COLO829 (cell line): ENCODE measurements at regions not wholly inside any gene's neighbourhood (a gene's known extent, or its start where the extent isn't known, plus 50 kb on each side); places are given as distances from the start of the nearest gene placed in this dataset.

Experiments used
- DNase-seq: peaks from one replicate; pipeline ENCODE4 v3.0.0; 2012; ENCODE audit warnings: low spot score

DNA sequence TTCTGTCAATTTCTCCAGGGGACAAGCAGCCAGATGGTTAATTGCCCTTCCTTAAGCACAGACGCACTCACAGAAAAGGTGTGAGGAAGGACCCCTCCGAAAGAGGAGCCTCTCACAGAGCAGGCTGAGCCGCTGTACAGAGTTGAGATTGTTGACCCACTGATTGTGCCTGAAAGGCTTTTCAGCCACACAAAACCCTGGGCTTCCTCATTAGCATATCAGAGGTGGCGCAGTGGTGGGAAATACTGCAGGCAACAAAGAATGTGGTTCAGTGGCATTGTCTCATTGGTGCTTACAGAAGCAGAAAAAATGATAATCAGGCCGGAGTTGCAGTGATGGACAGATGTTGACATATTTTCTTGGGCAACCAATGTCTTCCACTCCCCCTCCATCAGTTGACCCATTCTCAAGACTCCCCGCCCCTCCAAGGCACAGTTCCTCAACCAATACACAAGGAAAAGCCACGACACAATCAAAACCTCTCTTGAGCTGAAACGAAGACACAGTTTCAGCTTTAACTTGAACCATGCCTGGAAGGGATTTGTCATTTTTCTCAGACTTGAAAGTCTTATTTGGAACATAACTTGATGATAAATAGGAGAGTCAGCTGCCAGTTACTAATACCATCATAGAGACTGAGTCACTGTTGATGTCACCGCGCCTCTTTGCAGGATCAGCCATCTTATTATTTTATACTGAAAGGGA lies 53.1 kb downstream of the ATXN3L start:
- no peak for DNase-seq

DNA sequence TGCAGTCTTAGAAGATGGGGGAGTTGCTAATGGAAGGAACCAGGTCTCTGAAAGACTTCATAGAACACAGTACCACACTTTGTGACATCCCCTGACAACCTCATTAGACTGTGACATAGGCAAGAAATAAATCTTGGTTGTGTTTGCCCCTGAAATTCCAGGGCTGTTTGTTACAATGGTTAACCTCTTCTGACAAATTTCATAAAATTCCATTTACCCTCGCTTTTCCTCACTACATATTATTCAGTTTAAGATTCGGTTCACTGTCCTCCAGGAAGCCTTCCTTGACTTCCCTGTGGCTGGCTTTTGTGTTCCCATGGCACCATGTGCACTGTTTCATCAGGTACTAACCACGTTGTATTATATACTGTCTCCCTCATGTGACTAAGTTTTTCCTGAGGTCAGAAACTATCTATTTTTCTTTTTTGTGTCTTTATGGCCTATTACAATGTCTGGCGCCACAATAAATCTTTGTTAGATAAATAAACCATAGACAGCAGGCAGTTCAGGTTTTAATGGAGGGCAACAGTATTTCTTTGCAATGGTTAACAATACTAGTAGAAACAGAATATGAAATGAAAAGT lies 54.2 kb downstream of the ATXN3L start:
- no peak for DNase-seq

DNA sequence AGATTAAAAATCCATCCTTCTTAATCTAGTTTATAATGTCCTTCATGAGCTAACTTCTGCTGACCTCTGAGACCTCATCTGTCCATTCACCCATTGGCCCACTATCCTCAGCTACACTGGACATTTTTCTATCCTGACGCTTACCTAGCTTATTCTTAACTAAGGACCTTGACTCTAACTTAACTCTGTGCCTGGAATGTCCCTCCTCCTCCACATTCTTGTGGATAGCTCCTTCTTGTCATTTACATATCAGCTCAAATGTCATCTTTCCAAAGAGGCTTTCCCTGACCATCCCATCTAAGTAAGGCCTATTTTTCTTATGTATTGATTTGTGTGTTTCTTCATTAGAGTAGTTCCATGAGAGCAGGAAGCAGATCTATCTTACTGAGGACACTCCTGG lies 54.7 kb downstream of the ATXN3L start:
- DNase-seq, result no peak

DNA sequence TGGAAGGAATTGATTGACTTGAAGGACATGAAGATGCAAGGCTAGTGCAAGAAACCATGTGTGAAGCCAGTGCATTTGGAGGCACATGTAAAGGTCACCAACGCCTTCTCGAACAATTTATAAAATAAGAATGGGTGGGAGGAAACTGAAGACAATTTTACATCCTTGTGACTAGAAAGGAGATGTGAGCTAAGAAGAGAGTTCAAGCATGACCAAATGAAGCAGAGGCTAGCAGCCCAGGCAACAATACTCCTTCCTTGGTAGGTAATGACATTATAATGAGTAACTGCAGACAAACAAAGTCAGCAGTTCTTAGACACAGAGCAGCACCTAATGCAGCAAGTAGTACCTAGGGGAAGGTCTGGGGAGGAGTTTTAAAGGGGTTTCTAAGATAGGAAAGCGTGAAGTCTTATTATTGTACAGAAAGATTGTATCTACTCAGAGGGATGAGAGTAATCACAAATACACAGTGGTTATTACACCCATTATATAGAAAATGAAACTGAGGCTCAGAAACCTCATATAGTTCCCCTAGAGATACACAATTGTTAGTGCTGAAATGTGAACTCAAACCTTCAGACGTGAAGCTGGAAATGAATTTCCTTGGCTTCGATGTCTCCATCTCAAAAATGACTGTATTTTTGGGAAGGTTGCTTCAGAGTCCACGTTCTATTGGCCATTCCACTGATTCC lies 56.1 kb downstream of the ATXN3L start:
- no peak for DNase-seq

DNA sequence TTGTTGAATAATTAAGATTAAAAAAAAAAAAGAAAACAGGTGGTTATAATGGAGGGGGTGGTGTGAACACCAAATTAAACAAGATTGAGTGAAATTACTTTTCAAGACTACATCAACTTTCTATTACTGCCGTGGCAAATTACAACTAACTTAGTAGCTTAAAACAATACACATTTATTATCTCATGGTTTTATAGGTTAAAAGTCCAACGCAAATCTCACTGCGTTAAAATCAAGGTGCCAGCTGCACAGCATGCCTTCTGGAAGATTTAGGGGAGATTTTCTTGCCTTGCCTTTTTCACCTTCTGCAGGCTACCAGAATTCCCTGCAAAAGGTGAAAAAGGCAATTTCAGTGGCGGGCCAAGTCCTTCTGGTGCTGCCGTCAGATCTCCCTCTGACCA lies 58.5 kb downstream of the ATXN3L start:
- DNase-seq, result no peak

DNA sequence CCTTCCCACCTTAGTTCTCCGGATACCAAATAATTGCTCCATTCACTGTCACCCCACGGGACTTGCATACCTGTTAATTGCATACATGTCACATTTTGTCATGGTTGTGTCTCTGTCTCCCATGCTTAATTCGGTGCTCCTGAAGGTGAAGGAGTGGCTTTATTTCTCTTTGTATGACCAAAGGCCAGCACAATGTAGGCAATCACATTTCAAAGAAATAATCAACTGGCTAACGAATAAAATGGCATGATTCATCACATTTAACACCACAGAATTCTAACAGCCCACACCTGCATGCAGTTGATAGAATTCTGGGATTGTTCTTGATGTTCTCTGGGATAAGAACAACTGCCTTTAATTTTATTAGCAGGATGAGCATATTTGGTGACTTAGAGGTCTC lies 59.3 kb downstream of the ATXN3L start:
- DNase-seq, result no peak

DNA sequence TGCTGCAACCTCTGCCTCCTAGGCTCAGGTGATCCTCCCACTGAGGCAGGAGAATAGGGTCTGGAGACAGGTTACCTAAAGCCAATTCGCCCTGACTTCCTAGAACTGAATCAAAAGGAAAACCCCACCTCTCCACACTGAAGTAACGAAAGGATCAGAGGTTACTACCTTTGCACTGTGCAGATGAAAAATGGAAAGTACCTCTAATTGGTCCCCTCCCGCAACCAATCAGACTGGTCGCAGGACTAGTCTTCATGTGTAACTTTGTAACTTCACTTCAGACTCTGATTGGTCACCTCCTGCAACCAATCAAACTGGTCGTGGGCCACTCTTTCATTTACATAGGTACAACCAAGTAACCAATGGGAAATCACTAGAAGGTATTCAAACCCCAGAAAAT lies 61.1 kb downstream of the ATXN3L start:
- no peak for DNase-seq

DNA sequence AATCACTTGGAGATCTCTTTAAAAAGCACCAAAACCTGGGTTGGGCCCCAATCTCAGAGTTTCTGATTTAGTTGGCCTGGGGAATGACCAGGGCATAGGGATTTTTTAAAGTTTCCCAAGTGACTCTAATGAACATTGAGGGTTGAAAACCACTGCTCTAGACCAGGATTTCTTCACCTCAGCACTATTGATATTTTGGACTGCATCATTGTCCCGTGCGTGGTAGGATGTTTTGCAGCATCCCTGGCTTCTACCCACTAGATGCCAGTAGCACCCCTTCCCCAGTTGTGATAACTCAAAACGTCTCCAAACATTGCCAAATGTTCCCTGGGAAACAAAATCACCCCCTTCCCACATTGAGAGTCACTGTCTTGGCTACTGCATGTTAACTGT lies 61.8 kb downstream of the ATXN3L start:
- no peak for DNase-seq

DNA sequence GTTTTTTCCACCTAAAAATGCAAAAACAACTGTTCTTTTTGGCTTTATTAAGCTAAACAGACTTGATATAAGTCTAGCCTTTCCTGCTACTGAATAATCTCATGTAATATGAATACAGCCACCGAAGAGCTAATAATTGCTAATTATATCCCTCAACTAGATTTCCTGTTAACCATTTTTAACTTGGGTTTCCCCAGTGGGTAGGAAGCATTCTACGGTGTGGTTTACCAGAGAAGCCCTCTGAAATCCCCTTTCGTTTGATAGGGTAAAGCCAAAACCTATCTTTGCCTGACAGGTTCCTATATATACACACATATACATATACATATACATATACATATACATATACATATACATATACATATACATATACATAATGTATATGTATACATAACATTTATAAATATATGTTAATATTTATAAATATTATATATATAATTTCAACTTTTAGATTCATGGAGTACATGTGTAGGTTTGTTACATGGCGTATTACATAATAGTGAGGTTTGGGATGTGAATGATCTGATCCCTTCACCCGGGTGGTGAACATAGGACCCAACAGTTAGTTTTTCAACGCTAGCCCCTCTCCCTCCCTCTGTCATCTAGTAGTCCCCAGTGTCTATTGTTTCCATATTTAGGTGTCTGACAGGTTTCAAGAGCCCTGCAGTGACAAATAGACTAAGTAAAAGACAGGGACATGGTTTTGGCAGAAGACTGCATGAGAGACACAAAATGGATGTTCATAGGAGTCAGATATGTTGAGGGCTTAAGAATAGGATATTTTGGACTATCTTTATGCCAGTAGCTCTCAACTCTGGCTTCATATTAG lies 62.4 kb downstream of the ATXN3L start:
- DNase-seq, result no peak

DNA sequence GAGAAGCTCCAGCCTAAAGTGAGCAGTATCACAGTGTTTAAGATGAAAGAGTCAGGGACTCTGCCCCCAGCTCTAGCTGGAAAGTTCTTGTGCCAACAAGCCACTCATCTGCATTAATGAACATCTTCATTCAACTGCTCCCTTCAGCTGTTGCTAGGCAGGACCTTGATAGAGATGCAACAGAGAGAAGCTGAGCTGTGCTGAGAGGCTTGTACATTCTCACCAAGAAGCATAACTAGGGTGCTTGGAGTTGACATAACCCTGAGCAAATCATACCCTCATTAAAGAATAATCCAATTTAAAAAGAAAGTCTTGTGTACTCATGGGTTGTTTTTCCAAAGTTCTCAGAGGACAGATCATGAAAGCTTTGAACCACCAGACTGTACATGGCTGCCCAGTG lies 63.2 kb downstream of the ATXN3L start:
- DNase-seq, result no peak

DNA sequence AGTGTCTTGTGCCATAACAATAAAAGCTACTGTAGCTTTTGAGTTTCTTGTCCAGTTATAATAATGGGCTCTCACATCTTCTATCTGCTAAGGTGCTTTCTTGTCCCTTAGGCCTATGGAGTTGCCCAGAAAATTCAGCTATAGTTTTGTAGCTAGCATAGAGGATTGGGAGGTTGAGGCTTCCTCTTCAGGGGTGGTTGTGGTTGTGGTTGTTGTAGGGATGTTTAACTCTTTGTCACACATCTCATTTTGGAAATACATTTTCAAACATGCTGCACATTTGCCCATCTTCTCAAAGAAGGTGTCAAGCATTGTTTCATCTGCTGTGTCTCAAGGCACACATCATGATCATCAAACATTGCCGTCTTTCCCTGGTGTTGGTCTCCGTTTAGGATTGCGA lies 65.0 kb downstream of the ATXN3L start:
- no peak for DNase-seq

DNA sequence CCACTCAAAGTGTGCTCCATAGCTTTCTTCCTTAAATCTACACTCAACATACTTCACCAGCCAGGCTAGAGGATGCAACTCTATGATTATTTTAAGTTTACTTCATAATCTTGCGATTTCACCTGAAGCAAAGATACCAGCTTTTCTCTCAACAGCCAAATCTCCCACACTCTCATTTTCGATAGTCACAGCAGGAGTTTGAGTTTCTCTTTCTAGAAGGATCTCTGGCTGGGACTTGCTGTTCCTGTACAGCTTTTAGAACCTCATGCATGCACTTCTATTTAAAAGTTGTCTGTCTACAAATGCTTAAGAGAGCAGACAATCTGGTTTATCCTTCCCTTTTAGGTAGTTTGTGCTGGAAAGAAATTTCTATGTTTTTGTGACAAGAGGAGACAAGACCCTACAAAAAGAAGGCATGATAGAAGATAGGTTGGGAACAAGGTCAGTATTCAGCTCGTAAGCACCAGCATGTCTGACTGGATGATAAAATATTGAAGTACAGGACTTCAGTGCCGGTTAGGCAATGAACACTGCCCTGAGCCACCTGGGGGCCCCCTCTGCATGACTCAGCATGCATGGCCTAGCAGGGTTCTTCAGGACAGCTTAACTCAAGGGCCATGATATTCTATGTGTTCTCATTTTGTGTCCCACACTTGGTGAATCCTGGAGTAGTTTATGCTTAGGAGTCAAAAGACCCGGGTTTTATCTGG lies 65.6 kb downstream of the ATXN3L start:
- DNase-seq, result no peak

DNA sequence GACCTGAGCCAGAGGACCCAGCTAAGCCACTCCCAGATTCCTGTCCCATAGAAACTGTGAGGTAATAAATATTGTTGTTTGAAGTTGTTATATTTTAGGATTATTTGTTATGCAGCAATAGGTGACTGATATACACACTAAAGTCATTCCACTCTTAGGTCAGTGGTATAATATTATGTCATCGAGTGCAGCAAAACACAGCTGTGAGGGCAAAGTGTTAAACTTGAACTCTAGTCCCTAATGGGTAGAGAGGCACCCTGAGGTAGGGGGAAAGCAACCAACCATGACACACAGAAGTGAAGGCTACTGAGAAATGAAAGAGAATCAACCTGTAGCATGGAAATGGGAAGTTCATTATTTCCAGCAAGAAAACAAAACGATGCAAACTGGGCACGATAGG lies 66.6 kb downstream of the ATXN3L start:
- no peak for DNase-seq

DNA sequence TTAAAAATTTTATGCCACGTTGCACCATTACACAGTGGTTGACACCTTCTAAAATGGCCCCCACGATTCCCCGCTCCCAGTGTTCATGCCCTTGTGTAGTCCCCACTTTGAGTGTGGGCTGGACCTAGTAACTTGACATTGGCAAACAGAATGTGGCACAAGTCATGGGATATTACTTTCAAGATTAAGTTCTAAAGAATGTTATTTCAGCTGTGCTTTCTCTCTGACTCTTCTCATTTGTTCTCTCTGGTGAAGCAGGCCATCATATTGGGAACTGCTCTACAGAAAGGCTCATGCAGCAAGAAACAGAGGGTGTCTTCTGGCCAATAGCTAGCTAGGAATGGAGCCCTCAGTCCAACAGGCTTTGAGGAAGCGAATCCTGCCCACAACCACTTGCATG lies 67.1 kb downstream of the ATXN3L start:
- no peak for DNase-seq

DNA sequence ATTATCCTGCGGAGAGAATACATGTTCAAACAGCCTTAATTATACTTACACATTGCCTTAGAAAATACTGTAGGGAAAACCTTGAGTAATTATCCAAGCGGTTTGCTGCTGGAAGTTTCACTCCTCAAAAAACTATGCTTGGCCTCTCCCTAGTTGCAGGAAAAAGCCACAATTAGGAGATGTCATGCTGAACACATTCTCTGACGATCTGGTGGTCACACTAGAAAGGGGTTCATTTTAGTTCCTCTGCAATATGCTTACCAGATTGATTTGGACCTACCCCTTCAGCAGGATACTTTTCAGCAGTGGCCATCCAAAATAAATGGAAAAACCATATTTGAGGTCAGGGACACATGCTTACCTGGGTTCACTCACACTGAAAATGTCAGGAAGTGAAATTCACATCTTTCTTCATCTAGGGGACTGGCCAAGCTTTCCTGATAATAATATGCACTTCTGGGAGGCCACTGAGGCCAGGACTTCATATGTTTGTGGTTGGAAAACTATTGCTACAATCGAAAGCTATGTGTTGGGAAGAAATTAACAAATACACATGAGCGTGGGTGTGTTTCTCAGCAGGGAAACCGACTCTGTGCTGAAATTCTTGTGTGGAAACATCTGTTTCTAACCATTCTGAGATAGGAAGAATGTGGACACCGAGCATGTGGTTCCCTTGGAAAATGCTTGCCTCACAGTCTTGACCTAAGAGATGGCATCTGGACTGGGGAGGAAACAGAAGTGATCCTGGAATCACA lies 68.8 kb downstream of the ATXN3L start:
- DNase-seq, result no peak

DNA sequence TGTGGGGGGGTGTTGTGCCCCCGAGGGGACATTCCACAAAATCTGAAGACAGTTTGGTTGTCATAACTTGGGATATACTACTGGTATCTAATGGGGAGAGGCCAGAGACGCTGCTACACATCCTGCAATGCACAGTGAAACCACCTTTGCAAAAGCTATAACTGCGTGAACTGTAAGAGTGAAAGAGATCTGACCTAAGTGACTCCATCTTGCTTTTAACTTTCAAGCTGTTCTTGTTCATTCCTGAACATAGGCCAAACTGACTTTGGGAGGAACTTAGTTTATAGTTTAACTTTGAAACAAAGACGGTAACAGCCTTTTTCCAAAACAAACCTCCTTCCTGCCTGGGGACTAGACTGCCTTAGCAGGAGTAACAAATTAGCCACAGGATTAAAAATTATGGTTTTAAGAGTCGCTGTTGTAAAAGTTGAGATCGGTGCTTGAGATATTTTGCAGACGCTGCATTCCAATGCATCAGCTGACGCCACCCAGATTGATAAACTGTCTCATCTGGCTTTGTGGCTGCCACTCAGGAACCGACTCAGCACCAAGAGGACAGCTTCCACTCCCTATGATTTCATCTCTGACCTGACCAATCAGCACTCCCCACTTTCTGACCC lies 70.9 kb downstream of the ATXN3L start:
- DNase-seq, result no peak

DNA sequence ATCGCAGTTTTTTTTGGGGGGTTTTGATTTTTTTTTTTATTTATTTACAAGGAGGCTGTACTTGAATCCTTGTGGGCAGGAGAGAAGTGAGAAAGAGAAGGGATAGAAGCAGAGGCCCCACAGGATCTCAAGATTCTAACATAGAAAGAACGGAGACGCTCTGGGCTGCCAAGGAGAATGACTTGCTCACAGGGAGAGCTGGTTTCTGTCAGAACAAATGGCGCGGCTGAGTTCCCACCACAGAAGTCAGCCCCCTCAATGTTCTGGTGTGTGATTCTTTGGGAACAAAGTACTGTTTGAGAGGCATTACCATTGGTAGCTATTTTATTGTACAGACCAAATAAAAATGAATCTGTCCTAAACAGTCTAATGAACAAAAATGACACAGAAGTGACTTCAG lies 80.6 kb downstream of the ATXN3L start:
- DNase-seq, result no peak

DNA sequence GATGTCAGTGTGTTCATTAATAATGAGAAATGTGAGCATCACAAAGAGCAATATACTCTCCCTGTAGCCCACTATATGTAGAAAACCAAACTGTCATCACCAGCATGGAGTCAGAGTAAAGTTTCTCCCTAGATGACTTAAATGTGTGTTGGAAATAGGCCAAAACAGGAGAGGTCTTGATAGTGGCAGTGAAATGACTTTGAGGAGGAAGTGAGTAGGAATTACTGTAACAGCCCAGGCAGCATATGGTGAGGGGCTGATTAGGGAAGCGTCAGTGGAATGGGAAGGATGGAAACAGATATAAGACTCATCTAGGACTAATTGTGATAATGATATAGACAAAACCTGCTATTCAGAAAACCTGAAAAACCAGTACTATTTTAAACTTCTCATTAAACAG lies 83.9 kb downstream of the ATXN3L start:
- no peak for DNase-seq

DNA sequence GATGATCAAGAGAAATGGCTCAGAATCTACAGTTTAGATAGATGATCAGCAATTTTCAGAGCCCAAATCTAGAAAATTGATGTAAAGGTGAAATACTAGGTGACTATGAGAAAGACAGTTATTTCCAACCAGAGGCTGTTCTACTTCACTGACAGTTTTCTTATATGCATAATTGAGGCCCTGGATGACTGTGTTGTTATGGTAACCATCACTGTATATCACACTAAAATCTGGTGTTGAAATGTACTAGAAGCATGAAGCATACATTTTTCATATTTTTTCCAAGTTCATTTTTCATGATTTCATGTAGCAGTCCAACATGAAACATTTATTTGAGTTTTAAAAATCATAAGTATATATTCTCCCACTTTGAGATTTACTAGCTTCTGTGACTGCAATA lies 87.4 kb downstream of the ATXN3L start:
- no peak for DNase-seq

DNA sequence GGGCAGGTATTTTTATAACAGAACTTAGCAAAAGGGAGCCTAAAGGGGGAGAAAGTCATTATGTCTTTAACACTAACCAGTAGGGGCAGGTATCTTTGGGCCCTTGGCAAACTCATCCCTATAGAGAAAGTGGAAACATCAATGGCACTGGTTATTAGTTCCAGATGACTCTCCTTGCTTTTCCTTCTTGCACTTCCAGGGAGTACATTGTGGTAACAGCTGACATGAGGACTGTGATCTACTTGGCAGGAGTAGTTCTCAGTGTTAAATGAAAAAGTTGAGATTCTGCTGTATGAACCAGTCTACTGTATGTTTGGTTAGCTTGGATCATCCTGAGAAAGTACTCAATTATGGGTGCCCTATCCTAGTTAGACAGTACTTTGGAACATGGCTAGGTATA lies 93.6 kb downstream of the ATXN3L start:
- no peak for DNase-seq
